MCF 10A (cell line): ENCODE measurements at regions not wholly inside any gene's neighbourhood (a gene's known extent, or its start where the extent isn't known, plus 50 kb on each side); places are given as distances from the start of the nearest gene placed in this dataset.

Source experiments
- BruUV-seq: library from RNA; stranded (reverse); fragments of 400-500 nt; replicated peaks from 2 replicates; lab custom pipeline; 2021; lab: Mats Ljungman, UMichigan
- CTCF ChIA-PET: fragments of 300-600 bp; sonication (Branson Sonifier 250); formaldehyde crosslinking; extraction: SDS; loops from one replicate; lab custom pipeline; 2021; ENCODE audit warnings: antibody characterized with exemption, inconsistent platforms; lab: Yijun Ruan, JAX
- POLR2A ChIA-PET: fragments of 300-600, 350-650 bp; sonication (Branson Sonifier 250); formaldehyde crosslinking; extraction: SDS; loops from one replicate; lab custom pipeline; 2020; ENCODE audit warnings: antibody characterized with exemption, inconsistent platforms; lab: Yijun Ruan, JAX
- DNase-seq: peaks from one replicate; pipeline ENCODE4 v3.0.0-alpha.2; 2018; ENCODE audit not compliant: unreplicated experiment
- H3K27ac Mint-ChIP-seq: one replicate; pipeline ENCODE4 v1.8.0; 2022; ENCODE audit warnings: mild to moderate bottlenecking, low read depth, mixed read lengths; ENCODE audit not compliant: unreplicated experiment
- H3K27me3 Mint-ChIP-seq: one replicate; pipeline ENCODE4 v1.8.0; 2022; ENCODE audit warnings: mixed read lengths; ENCODE audit not compliant: insufficient read depth, unreplicated experiment
- H3K36me3 Mint-ChIP-seq: one replicate; pipeline ENCODE4 v1.8.0; 2022; ENCODE audit warnings: mild to moderate bottlenecking, moderate library complexity, mixed read lengths; ENCODE audit not compliant: insufficient read depth, unreplicated experiment
- H3K4me1 Mint-ChIP-seq: one replicate; pipeline ENCODE4 v1.8.0; 2022; ENCODE audit warnings: mixed read lengths; ENCODE audit not compliant: insufficient read depth, unreplicated experiment
- H3K4me3 Mint-ChIP-seq: one replicate; pipeline ENCODE4 v1.8.0; 2022; ENCODE audit warnings: mild to moderate bottlenecking, moderate library complexity, mixed read lengths; ENCODE audit not compliant: unreplicated experiment
- H3K9me3 Mint-ChIP-seq: one replicate; pipeline ENCODE4 v1.8.0; 2022; ENCODE audit warnings: mixed read lengths; ENCODE audit not compliant: unreplicated experiment
- CTCF ChIP-seq: fragments of 200-600 bp; IDR thresholded peaks from one replicate; pipeline ENCODE4 v1.8.0; 2022; ENCODE audit warnings: antibody characterized with exemption, mild to moderate bottlenecking; ENCODE audit not compliant: unreplicated experiment
- intact Hi-C: fragments of 100-400 bp; cut with micrococcal nuclease; formaldehyde crosslinking; loops from 2 replicates; pipeline ENCODE4 v1.14.1; 2022

GRCh38 chr10:31123946-31124345, 92.3 kb upstream of the ZNF438 start:
- H3K9me3 Mint-ChIP-seq: no peaks in the 10 kb centered on the region
- no peaks in the 10 kb centered on the region for H3K36me3 Mint-ChIP-seq
- no peaks in the 10 kb centered on the region for H3K27me3 Mint-ChIP-seq
- TF ChIP-seq CTCF: no peak
- intact Hi-C loops: no loop called here
- H3K27ac Mint-ChIP-seq: no peak overlapping the region
- BruUV-seq: no TSS peak
- ChIA-PET POLR2A (interaction anchor here (0.5 kb wide), 1 partner anchor 112 kb away, joined by 3 read pairs; no protein-coding TSS in a partner anchor), CTCF (no interaction called here)
- no peak overlapping the region for H3K4me3 Mint-ChIP-seq
- no peaks in the 10 kb centered on the region for H3K4me1 Mint-ChIP-seq
- no peak for DNase-seq

GRCh38 chr10:31124852-31125251, 93.2 kb upstream of the ZNF438 start:
- intact Hi-C loops: no loop called here
- Mint-ChIP-seq H3K9me3 (no peaks in the 10 kb centered on the region), H3K27ac (no peak overlapping the region), H3K36me3 (no peaks in the 10 kb centered on the region), H3K27me3 (no peaks in the 10 kb centered on the region), H3K4me3 (no peak overlapping the region), H3K4me1 (no peaks in the 10 kb centered on the region)
- CTCF ChIA-PET: no interaction called here
- DNase-seq: no peak
- POLR2A ChIA-PET: no interaction called here
- no TSS peak for BruUV-seq
- TF ChIP-seq CTCF: no peak

GRCh38 chr10:31125789-31126188, 94.1 kb upstream of the ZNF438 start:
- intact Hi-C loops: no loop called here
- Mint-ChIP-seq H3K36me3 (no peaks in the 10 kb centered on the region), H3K9me3 (no peaks in the 10 kb centered on the region), H3K27me3 (no peaks in the 10 kb centered on the region), H3K4me1 (no peaks in the 10 kb centered on the region), H3K27ac (no peak overlapping the region), H3K4me3 (no peak overlapping the region)
- no peak for DNase-seq
- ChIA-PET POLR2A (no interaction called here), CTCF (no interaction called here)
- BruUV-seq: no TSS peak
- TF ChIP-seq CTCF: no peak

- ChIA-PET POLR2A (no interaction called here), CTCF (no interaction called here)
- H3K4me1 Mint-ChIP-seq: no peaks in the 10 kb centered on the region
- BruUV-seq: no TSS peak
- H3K9me3 Mint-ChIP-seq: no peaks in the 10 kb centered on the region
- intact Hi-C loops: no loop called here
- TF ChIP-seq CTCF: no peak
- H3K27ac Mint-ChIP-seq: no peak overlapping the region
- H3K4me3 Mint-ChIP-seq: no peak overlapping the region
- DNase-seq: no peak
- H3K36me3 Mint-ChIP-seq: no peaks in the 10 kb centered on the region
- H3K27me3 Mint-ChIP-seq: no peaks in the 10 kb centered on the region
These were observed 94.9 kb upstream of the ZNF438 start for GRCh38 chr10:31126593-31126992.
